Nephron (organoid): ENCODE measurements at regions not wholly inside any gene's neighbourhood (a gene's known extent, or its start where the extent isn't known, plus 50 kb on each side); places are given as distances from the start of the nearest gene placed in this dataset.

Experiments used
- H3K27ac Mint-ChIP-seq, 3 experiments: 2 replicates each; pipeline ENCODE4 v1.8.0; 2020; ENCODE audit warnings: mixed read lengths in 3 of 3, mild to moderate bottlenecking in 2 of 3, moderate library complexity in 1 of 3
- H3K27me3 Mint-ChIP-seq: 2 replicates; pipeline ENCODE4 v1.8.0; 2021; ENCODE audit warnings: low read depth, mild to moderate bottlenecking, moderate library complexity, mixed read lengths
- H3K36me3 Mint-ChIP-seq: 2 replicates; pipeline ENCODE4 v1.8.0; 2020; ENCODE audit warnings: low read depth, mixed read lengths
- H3K4me1 Mint-ChIP-seq: 2 replicates; pipeline ENCODE4 v1.8.0; 2020; ENCODE audit warnings: mixed read lengths
- H3K4me3 Mint-ChIP-seq, 3 experiments: 2 replicates each; pipeline ENCODE4 v1.8.0; 2020; ENCODE audit warnings: mild to moderate bottlenecking in 3 of 3, mixed read lengths in 3 of 3, moderate library complexity in 2 of 3
- H3K9me3 Mint-ChIP-seq: 2 replicates; pipeline ENCODE4 v1.8.0; 2020; ENCODE audit warnings: mixed read lengths
- CTCF ChIP-seq, 3 experiments: fragments of 200-600 bp; sonication (generic); IDR thresholded peaks; one replicate each; pipeline ENCODE4 v1.5.0; 2021; ENCODE audit warnings: antibody characterized with exemption in 3 of 3; ENCODE audit not compliant: unreplicated experiment in 3 of 3

- Mint-ChIP-seq H3K4me3 (no peak overlapping the region), H3K4me1 (peaks cover 63% of the 10 kb centered on the region), H3K27ac (peak overlapping the region in 2 of 3 experiments; percentile 32 to 75), H3K9me3 (no peaks in the 10 kb centered on the region), H3K36me3 (no peaks in the 10 kb centered on the region), H3K27me3 (peaks cover 47% of the 10 kb centered on the region)
- no peak for TF ChIP-seq CTCF (IDR thresholded peaks at IDR 0.05; ENCODE audit: unreplicated experiment in 3 of 3)
Measured at GRCh38 chr3:193972832-193973231, 163.1 kb upstream of the HES1 start.

- Mint-ChIP-seq H3K4me1 (peaks cover 73% of the 10 kb centered on the region), H3K4me3 (no peak overlapping the region), H3K27ac (peak overlapping the region in 2 of 3 experiments; percentile 66 to 75), H3K27me3 (peaks cover 52% of the 10 kb centered on the region), H3K36me3 (no peaks in the 10 kb centered on the region), H3K9me3 (no peaks in the 10 kb centered on the region)
- TF ChIP-seq CTCF (IDR thresholded peaks at IDR 0.05; ENCODE audit: unreplicated experiment in 3 of 3): no peak
Measured at GRCh38 chr3:193974191-193974652, 161.7 kb upstream of the HES1 start.

- Mint-ChIP-seq H3K36me3 (no peaks in the 10 kb centered on the region), H3K4me3 (no peak overlapping the region), H3K27ac (peak overlapping the region in 2 of 3 experiments; percentile 66 to 75), H3K27me3 (peaks cover 52% of the 10 kb centered on the region), H3K4me1 (peaks cover 75% of the 10 kb centered on the region), H3K9me3 (no peaks in the 10 kb centered on the region)
- TF ChIP-seq CTCF (IDR thresholded peaks at IDR 0.05; ENCODE audit: unreplicated experiment in 3 of 3): no peak
Measured at GRCh38 chr3:193974671-193975535, 161.0 kb upstream of the HES1 start.

GRCh38 chr3:193977622-193978021, 158.3 kb upstream of the HES1 start:
- H3K9me3 Mint-ChIP-seq: no peaks in the 10 kb centered on the region
- H3K4me3 Mint-ChIP-seq: no peak overlapping the region
- peaks cover 43% of the 10 kb centered on the region for H3K27me3 Mint-ChIP-seq
- H3K36me3 Mint-ChIP-seq: no peaks in the 10 kb centered on the region
- peaks cover 67% of the 10 kb centered on the region for H3K4me1 Mint-ChIP-seq
- H3K27ac Mint-ChIP-seq: no peak overlapping the region
- no peak for TF ChIP-seq CTCF (IDR thresholded peaks at IDR 0.05; ENCODE audit: unreplicated experiment in 3 of 3)

- Mint-ChIP-seq H3K4me1 (peaks cover 65% of the 10 kb centered on the region), H3K4me3 (no peak overlapping the region), H3K9me3 (no peaks in the 10 kb centered on the region), H3K36me3 (no peaks in the 10 kb centered on the region), H3K27me3 (peaks cover 40% of the 10 kb centered on the region), H3K27ac (no peak overlapping the region)
- TF ChIP-seq CTCF (IDR thresholded peaks at IDR 0.05; ENCODE audit: unreplicated experiment in 3 of 3): no peak
Measured at GRCh38 chr3:193978030-193978429, 157.9 kb upstream of the HES1 start.

- Mint-ChIP-seq H3K4me1 (peaks cover 61% of the 10 kb centered on the region), H3K27ac (no peak overlapping the region), H3K36me3 (no peaks in the 10 kb centered on the region), H3K4me3 (no peak overlapping the region), H3K9me3 (no peaks in the 10 kb centered on the region), H3K27me3 (peaks cover 42% of the 10 kb centered on the region)
- TF ChIP-seq CTCF (IDR thresholded peaks at IDR 0.05; ENCODE audit: unreplicated experiment in 3 of 3): no peak
Measured at GRCh38 chr3:193978486-193978885, 157.5 kb upstream of the HES1 start.
